Activated T-cell treated with anti-CD3 and anti-CD28 coated beads, Interleukin-2, amount 50 U/mL, for 4 hours (primary cell): ENCODE measurements at regions not wholly inside any gene's neighbourhood (a gene's known extent, or its start where the extent isn't known, plus 50 kb on each side); places are given as distances from the start of the nearest gene placed in this dataset.

Experiments used
- ATAC-seq, 2 donors: fragments of 200-7000 bp; cut with Tn5 transposase; one replicate each; pipeline ENCODE4 v1.10.0; 2021
- DNase-seq: peaks from one replicate; pipeline ENCODE4 v3.0.0-alpha.2; 2020
- H3K27me3 Mint-ChIP-seq: one replicate; pipeline ENCODE4 v1.8.0; 2021; ENCODE audit warnings: low read depth, mixed read lengths
- H3K36me3 Mint-ChIP-seq: one replicate; pipeline ENCODE4 v1.8.0; 2022; ENCODE audit warnings: mixed read lengths; ENCODE audit not compliant: insufficient read depth
- H3K4me1 Mint-ChIP-seq: one replicate; pipeline ENCODE4 v1.8.0; 2021; ENCODE audit warnings: low read depth, mixed read lengths
- H3K4me3 Mint-ChIP-seq: one replicate; pipeline ENCODE4 v1.8.0; 2021; ENCODE audit warnings: mild to moderate bottlenecking, moderate library complexity, mixed read lengths
- H3K9me3 Mint-ChIP-seq: one replicate; pipeline ENCODE4 v1.8.0; 2021; ENCODE audit warnings: mixed read lengths

- no peaks in the 10 kb centered on the region for H3K36me3 Mint-ChIP-seq
- no peaks in the 10 kb centered on the region for H3K27me3 Mint-ChIP-seq
- H3K9me3 Mint-ChIP-seq, result peaks cover 10% of the 10 kb centered on the region
- DNase-seq (no peak), ATAC-seq (no peak)
- H3K4me1 Mint-ChIP-seq, result no peaks in the 10 kb centered on the region
- H3K4me3 Mint-ChIP-seq, result no peak overlapping the region
These were observed 959.3 kb downstream of the SH3BGRL start for GRCh38 chrX:82161195-82161594.

- H3K36me3 Mint-ChIP-seq, result peaks cover 3% of the 10 kb centered on the region
- peaks cover 10% of the 10 kb centered on the region for H3K9me3 Mint-ChIP-seq
- no peaks in the 10 kb centered on the region for H3K4me1 Mint-ChIP-seq
- DNase-seq (no peak), ATAC-seq (no peak)
- H3K27me3 Mint-ChIP-seq, result no peaks in the 10 kb centered on the region
- H3K4me3 Mint-ChIP-seq, result no peak overlapping the region
These were observed 961.8 kb downstream of the SH3BGRL start for GRCh38 chrX:82163701-82164100.

- no peak for DNase-seq
- Mint-ChIP-seq H3K27me3 (no peaks in the 10 kb centered on the region), H3K4me3 (no peak overlapping the region), H3K4me1 (no peaks in the 10 kb centered on the region), H3K36me3 (no peaks in the 10 kb centered on the region), H3K9me3 (peaks cover 6% of the 10 kb centered on the region)
- ATAC-seq, result no peak
These were observed 995.0 kb downstream of the SH3BGRL start for GRCh38 chrX:82196866-82197265.

GRCh38 chrX:82208975-82209374 is 1007.1 kb downstream of the SH3BGRL start:
- Mint-ChIP-seq H3K4me1 (no peaks in the 10 kb centered on the region), H3K4me3 (no peak overlapping the region), H3K9me3 (no peaks in the 10 kb centered on the region), H3K36me3 (no peaks in the 10 kb centered on the region), H3K27me3 (no peaks in the 10 kb centered on the region)
- ATAC-seq (no peak), DNase-seq (no peak)

GRCh38 chrX:82218361-82218760 is 1016.5 kb downstream of the SH3BGRL start:
- Mint-ChIP-seq H3K9me3 (no peaks in the 10 kb centered on the region), H3K27me3 (no peaks in the 10 kb centered on the region), H3K36me3 (no peaks in the 10 kb centered on the region), H3K4me1 (no peaks in the 10 kb centered on the region), H3K4me3 (no peak overlapping the region)
- DNase-seq (no peak), ATAC-seq (no peak)

GRCh38 chrX:82219129-82219528 is 1017.2 kb downstream of the SH3BGRL start:
- Mint-ChIP-seq H3K4me3 (no peak overlapping the region), H3K9me3 (no peaks in the 10 kb centered on the region), H3K36me3 (no peaks in the 10 kb centered on the region), H3K27me3 (no peaks in the 10 kb centered on the region), H3K4me1 (no peaks in the 10 kb centered on the region)
- DNase-seq (no peak), ATAC-seq (no peak)

GRCh38 chrX:82224961-82225360 is 1023.1 kb downstream of the SH3BGRL start:
- no peak for ATAC-seq
- Mint-ChIP-seq H3K27me3 (no peaks in the 10 kb centered on the region), H3K4me3 (no peak overlapping the region), H3K4me1 (no peaks in the 10 kb centered on the region), H3K36me3 (no peaks in the 10 kb centered on the region), H3K9me3 (no peaks in the 10 kb centered on the region)
- no peak for DNase-seq

GRCh38 chrX:82230013-82230412 is 1028.1 kb downstream of the SH3BGRL start:
- no peaks in the 10 kb centered on the region for H3K4me1 Mint-ChIP-seq
- DNase-seq (no peak), ATAC-seq (no peak)
- no peaks in the 10 kb centered on the region for H3K27me3 Mint-ChIP-seq
- H3K4me3 Mint-ChIP-seq, result no peak overlapping the region
- no peaks in the 10 kb centered on the region for H3K9me3 Mint-ChIP-seq
- no peaks in the 10 kb centered on the region for H3K36me3 Mint-ChIP-seq

GRCh38 chrX:82232679-82233078 is 1030.8 kb downstream of the SH3BGRL start:
- no peaks in the 10 kb centered on the region for H3K4me1 Mint-ChIP-seq
- DNase-seq (no peak), ATAC-seq (no peak)
- no peak overlapping the region for H3K4me3 Mint-ChIP-seq
- no peaks in the 10 kb centered on the region for H3K27me3 Mint-ChIP-seq
- peaks cover 5% of the 10 kb centered on the region for H3K9me3 Mint-ChIP-seq
- no peaks in the 10 kb centered on the region for H3K36me3 Mint-ChIP-seq

GRCh38 chrX:82237328-82237727 is 1035.4 kb downstream of the SH3BGRL start:
- peaks cover 5% of the 10 kb centered on the region for H3K9me3 Mint-ChIP-seq
- H3K4me1 Mint-ChIP-seq, result no peaks in the 10 kb centered on the region
- H3K27me3 Mint-ChIP-seq, result no peaks in the 10 kb centered on the region
- H3K4me3 Mint-ChIP-seq, result no peak overlapping the region
- no peak for ATAC-seq
- DNase-seq, result no peak
- H3K36me3 Mint-ChIP-seq, result no peaks in the 10 kb centered on the region
